ENCODE measurements at regions not wholly inside any gene's neighbourhood (a gene's known extent, or its start where the extent isn't known, plus 50 kb on each side); places are given as distances from the start of the nearest gene placed in this dataset.

DNA sequence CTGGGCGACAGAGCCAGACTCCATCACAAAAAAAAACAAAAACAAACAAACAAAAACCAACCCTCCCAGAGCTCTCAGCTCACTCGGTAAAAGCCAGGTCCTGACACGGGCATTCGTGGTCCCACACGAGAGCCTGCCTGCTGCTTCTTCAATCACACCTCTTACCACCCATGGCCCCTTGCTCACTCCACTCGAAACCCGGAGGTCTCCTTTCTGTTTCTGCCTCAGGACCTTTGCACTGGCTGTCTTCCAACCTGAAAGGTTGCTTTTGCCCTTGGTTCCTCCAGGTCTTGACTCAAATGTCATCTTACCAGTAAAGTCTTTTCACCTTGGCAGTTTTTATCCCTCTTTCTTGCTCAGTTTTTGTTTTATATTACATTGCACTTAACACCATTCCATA lies 169.6 kb downstream of the EVX1 start:
- TF ChIP-seq, protein P1, sequence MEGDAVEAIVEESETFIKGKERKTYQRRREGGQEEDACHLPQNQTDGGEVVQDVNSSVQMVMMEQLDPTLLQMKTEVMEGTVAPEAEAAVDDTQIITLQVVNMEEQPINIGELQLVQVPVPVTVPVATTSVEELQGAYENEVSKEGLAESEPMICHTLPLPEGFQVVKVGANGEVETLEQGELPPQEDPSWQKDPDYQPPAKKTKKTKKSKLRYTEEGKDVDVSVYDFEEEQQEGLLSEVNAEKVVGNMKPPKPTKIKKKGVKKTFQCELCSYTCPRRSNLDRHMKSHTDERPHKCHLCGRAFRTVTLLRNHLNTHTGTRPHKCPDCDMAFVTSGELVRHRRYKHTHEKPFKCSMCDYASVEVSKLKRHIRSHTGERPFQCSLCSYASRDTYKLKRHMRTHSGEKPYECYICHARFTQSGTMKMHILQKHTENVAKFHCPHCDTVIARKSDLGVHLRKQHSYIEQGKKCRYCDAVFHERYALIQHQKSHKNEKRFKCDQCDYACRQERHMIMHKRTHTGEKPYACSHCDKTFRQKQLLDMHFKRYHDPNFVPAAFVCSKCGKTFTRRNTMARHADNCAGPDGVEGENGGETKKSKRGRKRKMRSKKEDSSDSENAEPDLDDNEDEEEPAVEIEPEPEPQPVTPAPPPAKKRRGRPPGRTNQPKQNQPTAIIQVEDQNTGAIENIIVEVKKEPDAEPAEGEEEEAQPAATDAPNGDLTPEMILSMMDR (IDR thresholded peaks at IDR 0.05): no peak
- TF ChIP-seq POLR2A (IDR thresholded peaks at IDR 0.05): no peak

All from right lobe of liver (tissue), 4 donors.